ENCODE measurements at regions not wholly inside any gene's neighbourhood (a gene's known extent, or its start where the extent isn't known, plus 50 kb on each side); places are given as distances from the start of the nearest gene placed in this dataset.
"Not testable (repeated sequence)": the region's sequence is repeated elsewhere in the genome, so short reads cannot be mapped to it uniquely, and the experiment has no call there.

DNA sequence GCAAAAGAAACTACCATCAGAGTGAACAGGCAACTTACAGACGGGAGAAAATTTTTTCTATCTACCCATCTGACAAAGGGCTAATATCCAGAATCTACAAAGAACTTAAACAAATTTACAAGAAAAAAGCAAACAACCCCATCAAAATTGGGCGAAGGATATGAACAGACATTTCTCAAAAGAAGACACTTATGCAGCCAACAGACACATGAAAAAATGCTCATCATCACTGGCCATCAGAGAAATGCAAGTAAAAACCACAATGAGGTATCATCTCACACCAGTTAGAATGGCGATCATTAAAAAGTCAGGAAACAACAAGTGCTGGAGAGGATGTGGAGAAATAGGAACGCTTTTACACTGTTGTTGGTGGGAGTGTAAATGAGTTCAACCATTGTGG is 206.6 kb upstream of the HTR1E start:
- FAIRE-seq = not testable (repeated sequence)

DNA sequence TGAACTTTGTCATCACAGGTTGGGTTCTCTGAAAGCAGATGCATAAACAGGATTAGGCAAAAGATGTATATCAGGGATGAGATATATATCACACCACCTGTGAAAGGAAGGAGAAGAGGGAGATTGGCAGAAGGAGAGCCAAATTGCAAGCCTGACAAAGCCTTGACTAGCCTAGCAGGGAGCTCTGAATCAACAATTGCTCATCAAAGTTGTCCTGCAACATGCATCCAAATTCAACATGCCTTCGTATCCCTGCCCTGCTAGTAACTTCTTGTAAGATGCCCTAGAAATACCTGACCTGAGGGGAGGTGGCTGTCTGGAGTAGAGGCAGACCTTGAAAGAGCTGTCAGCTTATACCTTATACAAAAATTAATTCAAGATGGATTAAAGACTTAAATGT is 207.1 kb upstream of the HTR1E start:
- FAIRE-seq = no peak

DNA sequence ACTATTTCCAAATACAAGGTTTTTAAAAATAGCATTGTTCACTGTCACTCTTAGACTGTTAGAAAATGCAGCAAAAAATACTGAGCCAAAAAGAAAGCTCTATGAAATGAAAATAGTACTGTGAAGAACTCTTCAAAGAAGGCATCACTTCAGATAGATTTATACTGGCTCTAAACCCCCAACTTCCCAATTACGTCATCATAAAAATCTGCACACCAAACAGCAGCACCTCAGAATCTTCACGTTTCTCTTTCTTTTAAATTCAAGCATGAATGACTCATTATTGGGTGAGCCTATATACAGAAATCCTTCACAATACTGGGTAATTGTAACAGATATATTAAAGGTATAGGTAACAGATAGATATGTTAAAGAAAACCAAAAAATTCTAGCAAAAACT is 208.4 kb upstream of the HTR1E start:
- no peak for FAIRE-seq

DNA sequence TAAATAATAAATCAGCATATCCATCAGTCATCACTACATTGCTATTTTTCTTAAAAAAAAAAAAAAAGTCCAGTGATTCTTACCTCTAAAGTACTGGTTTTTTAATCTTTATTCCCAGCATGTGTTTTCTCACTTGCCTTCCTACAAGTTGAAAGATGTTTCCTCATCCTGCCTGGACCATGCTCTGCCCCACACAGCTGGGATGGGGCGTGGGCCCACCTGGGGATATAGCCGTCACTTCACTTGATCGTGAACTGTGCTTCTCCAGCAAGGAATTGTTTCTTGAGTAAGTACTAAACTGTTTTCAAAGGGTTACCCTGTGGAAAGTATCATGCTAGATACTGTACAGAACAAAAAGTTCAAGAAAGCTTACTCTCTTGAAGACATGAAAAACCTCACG is 212.6 kb upstream of the HTR1E start:
- FAIRE-seq = no peak

DNA sequence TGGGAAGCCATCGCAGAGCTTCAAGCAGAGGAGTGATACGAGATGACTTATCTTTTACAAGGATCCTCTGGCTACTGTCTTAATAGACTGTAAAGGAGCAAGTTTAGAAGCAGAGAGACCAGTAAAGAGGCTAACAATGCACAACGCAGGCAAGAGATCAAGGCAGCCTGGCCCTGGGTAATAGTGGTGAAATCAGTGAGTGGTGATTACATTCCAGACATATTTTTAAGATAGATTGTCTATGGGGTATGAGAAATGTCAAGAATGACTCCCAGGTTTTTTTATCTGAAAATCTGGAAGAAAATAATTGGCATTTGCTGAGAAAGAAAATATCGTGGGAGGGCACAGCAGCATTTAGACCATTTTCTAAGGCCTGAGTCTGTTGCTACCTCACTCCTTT is 213.6 kb upstream of the HTR1E start:
- FAIRE-seq = no peak

DNA sequence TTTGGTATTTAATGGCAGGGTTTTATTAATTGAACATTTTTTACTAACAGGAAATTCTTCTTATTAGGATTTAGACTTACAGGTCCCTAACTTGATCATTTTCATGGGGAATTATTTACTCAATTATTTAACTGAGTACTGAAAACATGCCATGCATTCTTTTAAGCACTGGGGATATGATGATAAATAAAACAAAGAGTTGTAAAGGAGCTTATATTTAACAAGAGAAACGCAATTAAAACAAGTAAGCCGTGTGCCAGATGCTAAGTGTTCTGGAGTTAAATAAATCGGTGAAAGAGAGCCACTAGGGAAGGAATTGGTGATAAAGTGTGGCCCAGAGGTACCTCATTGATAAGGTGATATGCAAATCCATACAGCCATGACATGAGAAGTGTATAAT is 214.2 kb upstream of the HTR1E start:
- FAIRE-seq = no peak

DNA sequence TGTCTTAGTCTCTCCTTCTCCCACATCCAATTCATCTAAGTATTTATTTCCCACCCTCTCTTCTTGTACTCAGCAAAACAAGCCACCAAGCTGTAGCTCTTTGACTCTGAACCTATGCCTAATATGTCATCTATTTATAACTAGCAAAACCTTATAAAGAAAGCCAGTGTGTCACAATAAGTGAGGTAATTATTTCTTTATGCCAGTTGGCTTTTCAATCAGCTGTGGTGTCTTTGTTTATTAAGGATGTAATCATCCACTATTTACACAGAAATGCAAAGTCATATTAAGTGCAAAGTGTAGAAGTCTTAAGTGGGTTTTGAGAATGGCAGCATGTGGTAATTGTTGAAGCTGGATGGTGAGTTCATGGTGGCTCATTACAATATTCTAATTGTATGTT is 215.2 kb upstream of the HTR1E start:
- FAIRE-seq = no peak

DNA sequence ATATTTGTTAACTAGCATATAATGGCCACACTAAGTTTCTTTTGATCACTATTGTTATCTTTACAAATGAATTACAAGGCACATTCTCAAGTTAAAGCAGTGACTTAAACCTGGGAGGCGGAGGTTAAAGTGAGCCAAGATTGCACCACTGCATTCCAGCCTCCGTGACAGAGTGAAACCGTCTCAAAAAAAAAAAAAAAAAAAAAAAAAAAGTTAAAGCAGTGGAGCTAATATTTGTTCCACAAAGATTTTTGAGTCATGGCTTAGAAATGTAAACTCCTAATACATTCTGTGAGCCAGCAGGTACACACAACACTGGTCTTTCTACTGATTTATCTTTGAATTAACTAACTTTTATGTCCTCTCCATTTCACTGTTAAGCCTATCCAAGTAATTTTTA is 221.7 kb upstream of the HTR1E start:
- no peak for FAIRE-seq

DNA sequence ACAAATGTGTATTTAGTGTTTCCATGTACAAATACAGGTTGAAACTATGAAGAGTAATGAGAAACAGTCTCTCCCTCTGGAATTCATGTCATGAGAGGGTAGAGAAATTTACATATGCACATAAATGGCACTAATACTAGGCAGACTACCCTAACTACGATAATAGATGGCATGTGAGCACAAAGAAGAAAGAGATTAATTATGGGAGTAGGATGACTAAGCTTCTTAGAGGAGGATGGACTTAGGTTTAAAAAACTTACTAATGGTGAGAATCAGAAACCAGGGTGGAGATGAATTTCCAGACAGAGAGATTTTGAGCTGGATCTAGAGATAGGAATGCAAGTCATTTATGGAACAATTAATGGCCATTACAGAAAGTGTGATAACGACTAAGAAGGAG is 225.3 kb upstream of the HTR1E start:
- no peak for FAIRE-seq

DNA sequence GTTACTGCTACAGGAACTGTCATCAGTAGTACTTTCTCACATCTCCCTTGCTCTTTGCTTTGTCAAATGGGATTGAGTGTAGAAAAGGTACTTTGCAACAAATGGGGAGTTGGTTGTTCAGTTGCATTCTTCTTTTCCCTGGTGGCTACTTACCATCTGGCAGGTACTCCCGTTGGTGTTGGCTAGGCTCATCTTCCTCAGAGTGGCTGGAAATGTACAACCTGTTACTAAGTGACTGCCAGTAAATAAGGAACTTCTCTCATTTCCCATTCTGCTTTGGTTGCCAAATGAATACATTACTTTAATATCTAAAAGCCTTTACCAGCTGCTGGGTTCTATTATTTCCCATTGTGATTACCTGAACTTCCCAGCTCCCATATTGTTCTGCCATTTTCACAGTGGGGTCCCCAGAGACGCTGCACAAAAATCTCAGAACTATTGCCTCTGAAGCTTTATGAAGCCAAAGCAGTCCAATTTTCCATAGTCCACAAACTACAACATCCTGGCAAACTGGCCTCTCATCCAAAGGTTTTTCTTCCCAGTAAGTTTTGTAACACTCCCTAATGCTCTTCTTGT is 229.7 kb upstream of the HTR1E start:
- no peak for FAIRE-seq

DNA sequence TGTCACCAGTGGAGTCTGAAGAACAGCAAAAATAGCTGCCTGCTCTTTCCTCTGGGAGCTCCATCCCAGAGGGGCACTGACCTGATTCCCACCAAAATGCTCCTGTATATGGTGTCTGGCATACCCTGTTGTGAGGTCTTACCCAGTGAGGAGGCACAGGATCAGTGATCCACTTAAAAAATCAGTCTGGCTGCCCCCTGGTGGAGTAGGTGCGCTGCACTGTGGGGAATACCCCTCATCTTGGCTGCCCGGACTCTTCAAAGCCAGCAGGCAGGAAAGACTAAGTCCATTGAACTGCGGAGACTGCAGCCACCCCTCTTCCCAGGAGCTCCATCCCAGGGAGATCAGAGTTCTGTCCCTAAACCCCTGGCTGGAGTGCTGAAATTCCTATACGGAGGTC is 230.9 kb upstream of the HTR1E start:
- FAIRE-seq = no peak

DNA sequence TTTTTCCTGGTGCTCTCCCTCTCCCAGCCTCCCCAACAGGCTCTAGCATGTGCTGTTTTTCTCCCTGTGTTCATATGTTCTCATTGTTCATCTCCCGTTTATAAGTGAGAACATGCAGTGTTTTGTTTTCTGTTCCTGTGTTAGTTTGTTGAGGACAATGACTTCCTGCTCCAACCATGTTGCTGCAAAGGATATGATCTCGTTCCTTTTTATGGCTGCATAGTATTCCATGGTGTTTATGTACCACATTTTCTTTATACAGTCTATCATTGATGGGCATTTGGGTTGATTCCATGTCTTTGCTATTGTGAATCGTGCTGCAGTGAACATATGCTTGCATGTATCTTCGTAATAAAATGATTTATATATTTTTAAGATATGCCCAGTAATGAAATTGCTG is 236.1 kb upstream of the HTR1E start:
- FAIRE-seq = not testable (repeated sequence)

DNA sequence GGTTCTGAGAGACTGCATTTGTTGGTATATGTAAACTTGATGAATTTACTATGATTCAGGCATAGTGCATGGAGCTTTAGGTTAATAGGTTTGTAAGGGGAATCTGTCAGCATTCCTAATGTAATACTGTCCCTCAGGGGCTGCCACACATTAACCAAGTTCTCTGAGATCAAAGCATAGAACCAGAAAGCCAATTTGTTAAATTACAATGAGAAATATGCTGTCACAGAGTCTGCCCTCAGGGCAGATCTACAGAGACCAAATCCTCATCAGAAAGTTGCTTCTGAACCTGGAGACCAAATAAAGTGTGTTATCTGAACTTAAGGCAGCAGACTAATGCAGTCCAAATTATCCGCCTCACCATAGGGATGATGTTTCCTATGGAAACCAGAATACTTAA is 250.8 kb upstream of the HTR1E start:
- FAIRE-seq = no peak

DNA sequence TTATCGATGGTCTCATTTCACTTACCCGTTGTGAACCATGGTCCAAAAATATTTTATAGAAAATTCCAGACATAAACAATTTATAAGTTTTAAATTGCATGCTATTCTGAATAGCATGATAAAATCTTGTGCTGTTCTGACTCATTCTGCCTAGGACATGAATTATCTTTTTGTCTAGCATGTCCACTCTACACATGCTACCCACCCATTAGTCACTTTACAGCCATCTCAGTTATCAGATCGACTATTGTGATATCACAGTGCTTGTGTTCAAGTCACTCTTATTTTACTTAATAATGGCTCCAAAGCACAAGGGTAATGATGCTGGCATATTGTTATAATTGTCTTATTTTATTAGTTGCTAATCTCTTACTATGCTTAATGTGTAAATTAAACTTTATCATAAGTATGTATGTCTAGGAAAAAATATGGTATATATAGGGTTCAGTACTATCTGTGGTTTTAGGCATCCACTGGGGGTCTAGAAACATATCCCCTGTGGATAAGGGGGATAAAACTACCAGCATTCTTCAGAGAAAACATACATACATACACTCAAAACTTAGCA is 252.0 kb upstream of the HTR1E start:
- FAIRE-seq = no peak

DNA sequence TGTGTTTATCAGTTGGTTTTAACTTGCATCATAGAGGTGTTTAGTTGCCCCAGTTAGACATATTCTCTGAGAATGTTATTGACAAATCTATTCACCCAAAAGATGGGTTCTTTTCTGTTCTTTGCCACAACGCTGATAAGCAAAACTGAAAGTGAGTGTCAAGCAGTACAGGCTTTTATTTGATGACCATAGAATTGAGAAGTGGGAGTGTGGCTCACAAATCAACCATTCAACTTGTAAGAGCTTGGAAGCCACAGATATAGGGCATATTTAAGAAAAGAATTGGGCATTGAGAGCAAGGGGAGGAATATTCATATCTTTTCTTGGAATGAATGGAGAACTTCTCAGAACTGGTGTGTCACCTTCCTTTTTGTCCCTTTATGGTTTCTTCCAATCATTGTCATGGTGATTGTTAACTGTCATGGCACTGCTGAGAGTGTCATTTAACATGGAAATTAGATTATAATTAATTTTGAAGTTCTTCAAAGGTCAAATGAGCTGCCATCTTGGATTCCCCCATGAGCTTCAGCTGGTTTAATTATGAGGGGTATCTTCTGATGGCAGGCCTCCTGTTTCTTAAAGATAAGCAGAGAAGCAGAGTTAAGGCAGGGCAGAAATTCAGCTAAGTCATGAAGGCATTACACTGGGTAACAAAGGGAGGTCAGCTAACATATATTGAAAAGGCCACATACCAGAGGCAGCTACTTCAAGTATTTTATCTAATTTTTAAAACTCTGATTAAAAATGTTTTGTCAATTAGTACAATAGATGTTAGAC is 254.0 kb upstream of the HTR1E start:
- no peak for FAIRE-seq

DNA sequence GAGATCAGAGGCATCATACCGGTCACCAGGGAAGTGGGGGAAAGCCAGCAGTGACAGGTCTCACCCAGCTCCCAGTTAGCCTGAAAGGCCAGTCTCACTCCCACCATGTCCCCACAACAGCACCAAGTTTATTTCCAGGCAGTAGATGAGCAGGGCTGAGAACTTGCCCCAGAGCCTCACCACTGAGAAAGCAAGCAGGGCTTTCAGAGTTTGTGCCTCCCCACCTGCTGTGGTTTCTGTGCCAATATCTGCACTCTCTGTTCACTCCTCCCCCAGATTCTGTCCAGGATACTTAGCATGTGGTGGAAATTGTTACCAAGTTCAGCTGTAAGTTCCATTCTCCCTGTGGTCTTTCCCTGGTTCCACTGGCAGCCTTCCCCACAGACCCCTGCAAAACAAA is 255.0 kb upstream of the HTR1E start:
- no peak for FAIRE-seq

DNA sequence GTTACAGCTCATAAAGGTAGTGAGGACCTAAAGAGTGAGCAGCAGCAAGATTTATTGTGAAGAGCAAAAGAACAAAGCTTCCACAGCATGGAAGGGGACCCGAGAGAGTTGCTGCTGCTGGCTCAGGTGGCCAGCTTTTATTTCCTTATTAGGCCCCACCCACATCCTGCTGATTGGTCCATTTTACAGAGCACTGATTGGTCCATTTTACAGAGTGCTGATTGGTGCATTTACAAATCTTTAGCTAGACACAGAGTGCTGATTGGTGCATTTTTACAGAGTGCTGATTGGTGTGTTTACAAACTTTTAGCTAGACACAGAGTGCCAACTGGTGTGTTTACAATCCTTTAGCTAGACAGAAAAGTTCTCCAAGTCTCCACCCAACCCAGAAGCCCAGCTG is 256.2 kb upstream of the HTR1E start:
- not testable (repeated sequence) for FAIRE-seq

DNA sequence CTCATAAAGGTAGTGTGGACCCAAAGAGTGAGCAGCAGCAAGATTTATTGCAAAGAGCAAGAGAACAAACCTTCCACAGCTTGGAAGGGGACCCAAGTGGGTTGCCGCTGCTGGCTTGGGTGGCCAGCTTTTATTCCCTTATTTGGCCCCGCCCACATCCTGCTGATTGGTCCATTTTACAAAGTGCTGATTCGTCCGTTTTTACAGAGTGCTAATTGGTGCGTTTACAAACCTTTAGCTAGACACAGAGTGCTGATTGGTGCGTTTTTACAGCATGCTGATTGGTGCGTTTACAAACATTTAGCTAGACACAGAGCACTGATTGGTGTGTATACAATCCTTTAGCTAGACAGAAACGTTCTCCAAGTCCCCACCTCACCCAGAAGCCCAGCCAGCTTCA is 265.2 kb upstream of the HTR1E start:
- not testable (repeated sequence) for FAIRE-seq

DNA sequence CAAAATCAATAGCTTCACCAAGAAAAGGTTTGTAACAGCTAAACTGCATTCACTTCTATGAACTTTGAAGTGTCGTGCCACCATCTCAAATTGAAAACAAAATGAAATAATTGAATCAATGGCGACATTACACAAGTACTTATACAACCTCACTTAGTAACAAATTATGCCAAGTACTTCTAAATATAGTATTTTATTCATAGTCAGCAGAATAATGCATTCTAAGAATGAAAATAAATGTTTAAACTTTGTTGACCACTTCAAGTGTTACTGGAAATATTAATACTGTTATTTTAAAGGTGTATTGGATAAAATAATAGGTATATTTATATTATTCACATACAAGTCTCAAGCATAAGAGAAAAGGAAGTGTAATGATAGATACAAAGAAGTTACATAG is 280.1 kb upstream of the HTR1E start:
- no peak for FAIRE-seq

DNA sequence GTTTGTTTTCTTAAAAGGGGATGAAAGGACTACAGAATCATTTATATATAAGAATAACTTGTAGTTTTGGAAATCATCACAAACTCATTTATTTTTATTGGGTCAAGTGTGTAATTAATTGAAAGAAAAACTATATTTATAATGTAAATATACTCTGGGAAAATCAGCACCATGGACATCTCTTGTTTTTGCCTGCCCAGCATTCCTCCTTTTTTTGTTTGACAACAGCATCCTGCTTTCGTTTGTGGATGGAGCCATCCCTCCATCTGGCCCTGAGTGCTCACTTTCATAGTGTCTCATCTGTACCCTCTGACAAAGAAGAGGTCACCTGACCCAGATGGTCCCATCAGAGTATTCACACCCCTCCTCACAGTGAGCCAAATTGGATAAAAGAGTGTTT is 308.2 kb upstream of the HTR1E start:
- FAIRE-seq = no peak

DNA sequence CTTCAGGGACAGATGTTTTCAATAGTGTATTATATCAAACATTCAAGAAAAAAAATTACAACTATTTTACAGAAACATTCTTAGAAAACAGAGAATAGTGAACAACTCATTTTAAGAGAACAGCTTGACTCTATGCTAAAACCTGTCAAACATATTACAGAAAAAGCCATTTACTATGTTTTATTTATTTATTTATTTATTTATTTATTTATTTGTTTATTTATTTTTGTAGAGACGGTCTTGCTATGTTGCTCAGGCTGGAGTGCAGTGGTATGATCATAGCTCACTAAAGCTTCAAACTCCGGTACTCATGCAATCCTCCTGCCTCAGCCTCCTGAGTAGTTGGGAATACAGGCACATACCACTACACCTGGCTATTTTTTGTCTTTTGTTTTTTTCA is 317.9 kb upstream of the HTR1E start:
- no peak for FAIRE-seq

DNA sequence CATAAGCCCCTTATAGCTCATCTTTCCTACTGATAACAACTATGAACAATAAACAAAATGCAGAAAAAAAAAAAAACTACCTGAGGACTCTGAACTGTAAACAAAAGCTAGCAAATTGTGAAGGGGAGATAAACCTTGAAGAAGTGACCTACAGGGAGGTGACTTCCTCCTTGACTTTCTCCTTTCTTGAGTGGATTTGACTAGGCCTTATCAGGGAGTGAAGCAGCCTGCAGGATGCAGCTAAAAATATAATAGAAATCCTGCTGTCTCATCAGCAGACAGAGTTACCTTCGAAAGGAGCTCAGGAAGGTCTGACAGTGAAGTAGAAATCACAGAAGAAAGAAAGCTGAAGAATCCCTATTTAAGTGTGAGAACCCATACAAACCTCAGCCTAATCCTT is 322.0 kb upstream of the HTR1E start:
- no peak for FAIRE-seq

DNA sequence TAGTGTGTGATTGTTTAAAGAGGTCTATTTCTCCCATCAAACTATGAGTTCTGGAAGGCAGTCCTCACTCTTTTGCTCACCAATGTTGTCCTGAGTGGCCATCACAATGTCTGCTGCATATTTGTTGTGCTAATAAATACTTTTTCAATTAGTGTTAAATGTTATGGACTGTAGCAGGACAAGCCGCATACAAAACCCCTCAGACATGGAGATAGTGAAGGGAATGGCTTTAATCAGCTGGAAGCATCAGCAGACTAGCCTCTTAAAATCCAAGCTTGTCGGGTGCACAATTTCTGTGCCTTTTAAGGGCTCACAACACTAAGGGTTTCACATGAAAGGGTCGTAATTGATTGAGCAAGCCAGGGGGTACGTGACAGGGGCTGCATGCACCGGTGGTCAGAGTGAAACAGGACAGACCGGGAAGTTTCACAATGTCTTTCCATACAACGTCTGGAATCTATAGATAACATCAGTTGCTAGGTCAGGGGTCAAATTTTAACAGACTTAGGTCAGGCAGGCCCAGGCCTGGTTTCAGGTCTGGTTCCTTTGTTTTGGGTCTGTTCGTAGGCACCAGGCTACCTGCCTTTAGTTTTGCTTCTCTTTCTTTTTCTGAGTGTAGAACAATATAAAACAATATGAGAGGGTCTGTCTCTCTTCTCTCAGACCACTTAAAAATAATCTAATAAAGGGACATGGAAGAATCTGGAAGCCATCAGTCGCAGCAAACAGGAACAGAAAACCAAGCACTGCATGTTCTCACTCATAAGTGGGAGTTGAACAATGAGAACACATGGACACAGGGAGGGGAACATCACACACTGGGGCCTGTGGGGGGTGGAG is 327.6 kb upstream of the HTR1E start:
- no peak for FAIRE-seq

DNA sequence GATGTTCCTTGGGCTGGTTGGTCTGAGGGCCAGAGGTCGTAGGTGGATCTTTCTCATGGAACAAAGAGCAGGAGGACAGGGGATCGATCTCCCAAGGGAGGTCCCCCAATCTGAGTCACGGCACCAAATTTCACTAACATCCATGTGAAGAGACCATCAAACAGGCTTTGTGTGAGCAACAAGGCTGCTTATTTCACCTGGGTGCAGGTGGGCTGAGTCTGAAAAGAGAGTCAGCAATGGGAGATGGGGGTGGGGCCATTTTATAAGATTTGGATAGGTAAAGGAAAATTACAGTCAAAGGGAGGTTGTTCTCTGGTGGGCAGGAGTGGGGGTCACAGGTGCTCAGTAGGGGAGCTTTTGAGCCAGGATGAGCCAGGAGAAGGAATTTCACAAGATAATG is 334.0 kb upstream of the HTR1E start:
- not testable (repeated sequence) for FAIRE-seq

Data from G401.6 (cell line).